ENCODE measurements at regions not wholly inside any gene's neighbourhood (a gene's known extent, or its start where the extent isn't known, plus 50 kb on each side); places are given as distances from the start of the nearest gene placed in this dataset.

DNA sequence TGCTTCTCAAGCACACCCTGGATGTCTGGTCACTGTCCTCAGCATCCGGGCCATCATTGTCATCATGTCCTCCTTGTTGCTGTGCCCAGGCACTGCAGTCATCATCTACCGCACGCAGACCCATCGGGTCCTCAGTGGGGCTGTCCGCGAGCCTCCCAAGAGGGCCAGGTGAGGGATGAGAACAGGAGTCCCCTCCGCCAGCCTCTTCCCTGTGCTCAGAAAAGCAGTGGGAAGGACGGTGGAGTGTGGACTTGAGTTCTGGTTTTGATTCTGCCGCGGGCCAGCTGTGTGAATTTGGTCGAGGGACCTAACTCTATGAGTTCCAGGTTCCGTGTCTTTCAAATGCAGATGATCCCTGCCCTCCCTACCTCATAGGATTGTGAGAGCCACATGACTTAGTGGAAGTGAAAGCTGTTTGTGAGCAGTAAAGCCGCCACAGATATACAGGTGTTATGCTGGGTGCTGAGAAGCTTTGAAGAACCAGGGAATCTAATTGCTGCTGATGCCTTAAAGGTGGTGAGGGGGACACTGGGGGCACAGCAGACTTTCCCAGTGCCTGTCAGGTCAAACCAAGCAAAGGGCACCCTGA is 122.9 kb upstream of the RAP1B start:
- DNase-seq (ENCODE audit: low read depth), result peak; percentile 8
- TF ChIP-seq, protein P1, sequence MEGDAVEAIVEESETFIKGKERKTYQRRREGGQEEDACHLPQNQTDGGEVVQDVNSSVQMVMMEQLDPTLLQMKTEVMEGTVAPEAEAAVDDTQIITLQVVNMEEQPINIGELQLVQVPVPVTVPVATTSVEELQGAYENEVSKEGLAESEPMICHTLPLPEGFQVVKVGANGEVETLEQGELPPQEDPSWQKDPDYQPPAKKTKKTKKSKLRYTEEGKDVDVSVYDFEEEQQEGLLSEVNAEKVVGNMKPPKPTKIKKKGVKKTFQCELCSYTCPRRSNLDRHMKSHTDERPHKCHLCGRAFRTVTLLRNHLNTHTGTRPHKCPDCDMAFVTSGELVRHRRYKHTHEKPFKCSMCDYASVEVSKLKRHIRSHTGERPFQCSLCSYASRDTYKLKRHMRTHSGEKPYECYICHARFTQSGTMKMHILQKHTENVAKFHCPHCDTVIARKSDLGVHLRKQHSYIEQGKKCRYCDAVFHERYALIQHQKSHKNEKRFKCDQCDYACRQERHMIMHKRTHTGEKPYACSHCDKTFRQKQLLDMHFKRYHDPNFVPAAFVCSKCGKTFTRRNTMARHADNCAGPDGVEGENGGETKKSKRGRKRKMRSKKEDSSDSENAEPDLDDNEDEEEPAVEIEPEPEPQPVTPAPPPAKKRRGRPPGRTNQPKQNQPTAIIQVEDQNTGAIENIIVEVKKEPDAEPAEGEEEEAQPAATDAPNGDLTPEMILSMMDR (IDR thresholded peaks at IDR 0.05; ENCODE audit: insufficient read depth, low read depth, low read length, missing control alignments), result no peak
- no peak overlapping the region for H3K4me3 ChIP-seq (ENCODE audit: low read depth, low read length)

DNA sequence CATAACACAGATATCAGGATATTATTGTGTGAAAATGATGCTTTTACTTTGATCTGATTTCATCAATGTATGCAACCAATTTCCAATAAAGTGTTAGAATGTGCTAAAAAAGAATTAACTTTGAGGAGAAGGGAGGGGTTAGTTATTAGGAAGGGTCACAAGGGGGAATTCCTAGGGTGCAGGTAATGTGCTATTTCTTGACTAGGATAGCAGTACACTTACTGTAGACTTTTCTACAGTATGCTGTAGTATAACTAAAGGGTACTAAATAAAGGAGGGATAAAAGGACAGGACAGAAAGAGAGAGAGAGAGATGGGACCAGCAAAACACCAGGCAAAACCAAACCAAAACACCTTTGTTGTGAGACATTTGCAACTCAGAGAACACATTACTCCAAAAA is 121.4 kb upstream of the RAP1B start:
- DNase-seq (ENCODE audit: low read depth), result no peak
- H3K4me3 ChIP-seq (ENCODE audit: low read depth, low read length), result no peak overlapping the region
- TF ChIP-seq, protein P1 (IDR thresholded peaks at IDR 0.05; ENCODE audit: insufficient read depth, low read depth, low read length, missing control alignments), result no peak

GRCh38 chr12:68490476-68490875 is 120.2 kb upstream of the RAP1B start:
- H3K4me3 ChIP-seq (ENCODE audit: low read depth, low read length), result no peak overlapping the region
- DNase-seq (ENCODE audit: low read depth), result no peak
- TF ChIP-seq, protein P1 (IDR thresholded peaks at IDR 0.05; ENCODE audit: insufficient read depth, low read depth, low read length, missing control alignments), result no peak

DNA sequence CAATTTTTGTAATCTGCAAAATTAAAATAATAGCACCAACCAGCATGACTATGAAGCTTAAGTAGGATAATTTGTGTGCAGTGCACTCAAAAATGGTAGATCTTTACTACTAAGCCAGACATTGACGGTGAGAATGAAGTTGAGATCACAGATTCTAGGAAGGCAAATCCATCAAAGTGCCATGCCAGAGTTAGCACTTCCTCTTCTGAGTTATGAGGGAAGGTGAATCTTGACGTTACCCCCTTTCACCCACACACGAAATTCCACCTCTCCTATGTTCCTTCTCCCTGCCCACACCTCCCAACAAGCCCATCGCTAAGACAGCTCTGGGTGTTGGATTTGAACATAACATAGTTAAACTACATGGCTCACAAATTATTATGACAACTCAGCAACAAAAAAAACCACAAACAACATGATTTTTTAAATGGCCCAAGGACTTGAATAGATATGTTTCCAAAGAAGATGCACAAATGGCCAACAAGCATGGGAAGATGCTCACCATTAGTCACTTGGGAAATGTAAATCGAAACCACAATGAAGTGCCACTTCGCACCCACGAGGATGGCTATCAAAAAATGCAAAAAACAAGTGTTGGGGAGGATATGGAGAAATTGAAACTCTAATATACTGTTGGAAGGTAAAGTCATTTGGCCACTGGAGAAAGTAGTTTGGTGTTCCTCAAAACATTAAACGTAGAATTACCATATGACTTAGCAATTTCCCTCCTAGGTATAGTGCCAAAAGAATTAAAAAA is 119.3 kb upstream of the RAP1B start:
- H3K4me3 ChIP-seq (ENCODE audit: low read depth, low read length), result no peak overlapping the region
- TF ChIP-seq, protein P1 (IDR thresholded peaks at IDR 0.05; ENCODE audit: insufficient read depth, low read depth, low read length, missing control alignments), result no peak

DNA sequence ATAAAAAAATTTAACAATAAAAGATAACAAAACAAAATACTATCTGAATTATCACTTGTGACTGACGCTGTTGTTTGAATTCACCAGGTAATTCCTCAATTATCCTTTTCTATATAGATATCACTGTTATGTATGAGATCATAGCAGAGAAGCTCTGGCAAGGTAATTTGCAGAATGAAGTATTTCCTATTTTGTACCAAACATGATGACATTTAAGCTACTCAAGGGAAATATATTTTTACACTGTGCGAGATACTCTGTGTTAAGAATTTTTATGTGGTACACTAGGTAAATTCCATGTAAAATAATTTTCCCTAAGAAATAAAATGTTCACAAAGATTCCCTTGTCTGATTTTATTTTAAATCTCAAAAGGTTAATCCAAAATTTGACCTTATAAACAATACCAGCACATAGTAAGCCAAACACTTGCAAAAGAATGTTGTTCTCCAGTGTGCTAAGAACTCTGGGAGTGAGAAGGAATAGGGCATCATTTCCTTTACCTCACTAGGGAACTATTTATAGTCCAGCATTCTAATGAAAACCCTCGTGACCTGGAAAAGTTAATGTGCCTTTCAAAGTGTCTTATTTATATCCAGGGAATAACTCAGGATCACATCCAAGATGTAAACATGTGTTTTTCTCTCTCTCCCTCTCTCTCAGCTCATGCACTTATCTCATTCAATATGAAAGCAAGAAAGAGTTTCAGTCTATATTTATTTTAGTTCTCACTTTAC is 115.2 kb upstream of the RAP1B start:
- TF ChIP-seq, protein P1 (IDR thresholded peaks at IDR 0.05; ENCODE audit: insufficient read depth, low read depth, low read length, missing control alignments), result no peak
- DNase-seq (ENCODE audit: low read depth), result no peak
- no peak overlapping the region for H3K4me3 ChIP-seq (ENCODE audit: low read depth, low read length)

More for the DNA sequence above, 119.3 kb upstream of the RAP1B start:
- no peak for DNase-seq (ENCODE audit: low read depth)

GRCh38 chr12:68497107-68497506 is 113.6 kb upstream of the RAP1B start:
- no peak overlapping the region for H3K4me3 ChIP-seq (ENCODE audit: low read depth, low read length)
- DNase-seq (ENCODE audit: low read depth), result peak; percentile 65
- TF ChIP-seq, protein P1 (IDR thresholded peaks at IDR 0.05; ENCODE audit: insufficient read depth, low read depth, low read length, missing control alignments), result no peak
